ENCODE measurements at regions not wholly inside any gene's neighbourhood (a gene's known extent, or its start where the extent isn't known, plus 50 kb on each side); places are given as distances from the start of the nearest gene placed in this dataset.
A peak's percentile ranks its signal among the peaks of the same experiment; 100 is the strongest.

GRCh38 chr1:30473922-30474817 lies 249.2 kb downstream of the MATN1 start:
- H3K4me3 ChIP-seq: no peak overlapping the region
- no peaks in the 10 kb centered on the region for H3K9me3 ChIP-seq (ENCODE audit: low read depth)
- H3K4me1 ChIP-seq: no peaks in the 10 kb centered on the region
- no peaks in the 10 kb centered on the region for H3K4me1 Mint-ChIP-seq
- H3K36me3 Mint-ChIP-seq: no peaks in the 10 kb centered on the region
- peak overlapping the region; percentile 23 for H3K27ac Mint-ChIP-seq
- DNase-seq (ENCODE audit: low spot score): no peak
- no peak overlapping the region for H3K27ac ChIP-seq
- peaks cover 6% of the 10 kb centered on the region for H3K27me3 Mint-ChIP-seq (ENCODE audit: insufficient read depth, low read depth)
- no peak overlapping the region for H3K4me3 Mint-ChIP-seq
- no peak overlapping the region for H3K4me2 ChIP-seq
- no peak overlapping the region for H3K9ac ChIP-seq
- no peaks in the 10 kb centered on the region for H3K36me3 ChIP-seq
- no peak for TF ChIP-seq EZH2phosphoT487 (IDR thresholded peaks at IDR 0.05)
- no peak for TF ChIP-seq CTCF (IDR thresholded peaks at IDR 0.05)
- no peak for TF ChIP-seq EZH2 (IDR thresholded peaks at IDR 0.05)
- no peak overlapping the region for H2AFZ ChIP-seq (replicated peaks)
- H4K20me1 ChIP-seq (ENCODE audit: low read depth): no peaks in the 10 kb centered on the region
- no peaks in the 10 kb centered on the region for H3F3A ChIP-seq (ENCODE audit: low read depth)
- no peaks in the 10 kb centered on the region for H3K9me3 Mint-ChIP-seq
- H3K27me3 ChIP-seq: no peaks in the 10 kb centered on the region
- no peaks in the 10 kb centered on the region for H3K79me2 ChIP-seq (ENCODE audit: low read depth)

GRCh38 chr1:30472526-30472925 lies 250.9 kb downstream of the MATN1 start:
- H3K79me2 ChIP-seq (ENCODE audit: low read depth): no peaks in the 10 kb centered on the region
- no peak for DNase-seq (ENCODE audit: low spot score)
- H3K9me3 Mint-ChIP-seq: no peaks in the 10 kb centered on the region

DNA sequence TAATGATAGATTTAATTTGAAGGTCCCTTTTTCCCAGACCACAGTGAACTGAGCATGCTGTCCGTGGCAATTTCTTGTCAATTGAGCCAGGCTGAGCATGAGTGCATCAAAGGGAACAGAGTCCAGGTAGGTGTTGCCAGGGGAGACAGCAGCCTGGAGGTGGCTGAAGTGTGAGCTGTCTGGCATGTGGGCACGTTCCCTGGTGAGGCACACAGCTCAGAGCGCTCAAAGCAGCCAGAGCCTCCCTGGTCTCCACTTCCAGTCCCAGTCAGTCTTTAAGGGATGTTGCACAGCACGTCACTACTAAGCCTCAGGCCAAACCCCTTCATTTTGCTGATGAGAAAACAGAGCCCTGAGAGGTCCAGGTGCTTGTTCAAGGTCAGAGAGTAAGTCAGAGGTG lies 251.4 kb downstream of the MATN1 start:
- Histone ChIP-seq H3K9me3 (ENCODE audit: low read depth) (no peaks in the 10 kb centered on the region), H3K4me2 (no peak overlapping the region), H3K4me3 (no peak overlapping the region), H3K79me2 (ENCODE audit: low read depth) (no peaks in the 10 kb centered on the region), H3K4me1 (no peaks in the 10 kb centered on the region), H3K27me3 (no peaks in the 10 kb centered on the region), H3K27ac (no peak overlapping the region), H2AFZ (replicated peaks) (no peak overlapping the region), H4K20me1 (ENCODE audit: low read depth) (no peaks in the 10 kb centered on the region), H3K9ac (no peak overlapping the region), H3K36me3 (no peaks in the 10 kb centered on the region), H3F3A (ENCODE audit: low read depth) (no peaks in the 10 kb centered on the region)
- no peak overlapping the region for H3K27ac Mint-ChIP-seq
- H3K4me3 Mint-ChIP-seq: no peak overlapping the region
- H3K36me3 Mint-ChIP-seq: no peaks in the 10 kb centered on the region
- no peak for TF ChIP-seq CTCF (IDR thresholded peaks at IDR 0.05)
- no peak for TF ChIP-seq EZH2phosphoT487 (IDR thresholded peaks at IDR 0.05)
- no peak for TF ChIP-seq EZH2 (IDR thresholded peaks at IDR 0.05)
- no peaks in the 10 kb centered on the region for H3K4me1 Mint-ChIP-seq
- no peaks in the 10 kb centered on the region for H3K9me3 Mint-ChIP-seq
- peaks cover 2% of the 10 kb centered on the region for H3K27me3 Mint-ChIP-seq (ENCODE audit: insufficient read depth, low read depth)
- DNase-seq (ENCODE audit: low spot score): no peak

More at GRCh38 chr1:30472526-30472925, 250.9 kb downstream of the MATN1 start:
- peaks cover 4% of the 10 kb centered on the region for H3K27me3 Mint-ChIP-seq (ENCODE audit: insufficient read depth, low read depth)
- no peaks in the 10 kb centered on the region for H3K36me3 ChIP-seq
- no peaks in the 10 kb centered on the region for H3K27me3 ChIP-seq
- H4K20me1 ChIP-seq (ENCODE audit: low read depth): no peaks in the 10 kb centered on the region
- H3K36me3 Mint-ChIP-seq: no peaks in the 10 kb centered on the region
- H3K4me3 Mint-ChIP-seq: no peak overlapping the region
- TF ChIP-seq EZH2 (IDR thresholded peaks at IDR 0.05) (no peak), CTCF (IDR thresholded peaks at IDR 0.05) (no peak), EZH2phosphoT487 (IDR thresholded peaks at IDR 0.05) (no peak)
- H3K4me1 Mint-ChIP-seq: no peaks in the 10 kb centered on the region
- H3K4me1 ChIP-seq: no peaks in the 10 kb centered on the region
- H3K9ac ChIP-seq: no peak overlapping the region
- H3K27ac Mint-ChIP-seq: no peak overlapping the region
- H3K9me3 ChIP-seq (ENCODE audit: low read depth): no peaks in the 10 kb centered on the region
- no peak overlapping the region for H3K4me2 ChIP-seq
- H3K4me3 ChIP-seq: no peak overlapping the region
- H3K27ac ChIP-seq: no peak overlapping the region
- no peak overlapping the region for H2AFZ ChIP-seq (replicated peaks)
- H3F3A ChIP-seq (ENCODE audit: low read depth): no peaks in the 10 kb centered on the region

All from neural progenitor cell (in vitro differentiated cells).